ENCODE measurements at regions not wholly inside any gene's neighbourhood (a gene's known extent, or its start where the extent isn't known, plus 50 kb on each side); places are given as distances from the start of the nearest gene placed in this dataset.

DNA sequence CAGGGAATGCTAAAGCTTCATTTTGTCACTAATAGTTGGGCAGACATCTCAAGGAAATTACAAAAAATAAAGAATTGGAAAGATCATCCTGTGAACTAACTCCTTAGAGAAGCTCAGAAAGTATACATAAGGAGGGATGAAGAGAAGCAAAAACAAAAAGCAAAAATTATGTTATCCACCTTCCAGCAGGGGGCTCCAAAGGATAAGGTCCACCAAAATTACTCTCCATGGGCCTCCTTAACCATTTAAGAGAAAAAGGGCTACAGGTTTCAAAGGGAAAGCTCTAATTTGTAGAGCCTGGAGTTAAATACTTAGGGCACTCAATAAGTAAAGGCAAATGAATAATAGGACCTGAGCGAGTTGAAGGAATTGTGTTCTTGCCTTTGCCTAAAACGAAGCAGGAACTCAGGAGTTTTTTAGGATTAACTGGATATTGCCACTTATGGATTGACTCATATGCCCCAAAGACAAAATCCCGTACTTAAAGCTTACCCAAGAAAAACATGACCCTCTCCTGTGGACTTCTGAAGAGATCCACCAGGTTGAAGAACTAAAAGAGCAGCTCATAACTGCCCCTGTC, 1167.9 kb downstream of the DSC3 start:
- Histone ChIP-seq H3K27me3 (no peaks in the 10 kb centered on the region), H3K36me3 (no peaks in the 10 kb centered on the region), H3K4me3 (no peak overlapping the region), H3K27ac (no peak overlapping the region), H3K4me1 (ENCODE audit: low read depth) (no peaks in the 10 kb centered on the region), H3K9me3 (ENCODE audit: low read depth) (no peaks in the 10 kb centered on the region)
- peak; percentile 51 to 70 for DNase-seq (ENCODE audit: low read depth in 1 of 2, low spot score in 1 of 2)
- TF ChIP-seq CTCF (IDR thresholded peaks at IDR 0.05; ENCODE audit: low read depth, low read length), result peak; percentile 58

- H3K9me3 ChIP-seq (ENCODE audit: low read depth), result no peaks in the 10 kb centered on the region
- H3K27ac ChIP-seq, result no peak overlapping the region
- H3K4me3 ChIP-seq, result no peak overlapping the region
- no peaks in the 10 kb centered on the region for H3K36me3 ChIP-seq
- DNase-seq (ENCODE audit: low read depth in 1 of 2, low spot score in 1 of 2), result no peak
- H3K27me3 ChIP-seq, result no peaks in the 10 kb centered on the region
- no peaks in the 10 kb centered on the region for H3K4me1 ChIP-seq (ENCODE audit: low read depth)
- no peak for TF ChIP-seq CTCF (IDR thresholded peaks at IDR 0.05; ENCODE audit: low read depth, low read length)
These were observed 1169.3 kb downstream of the DSC3 start for GRCh38 chr18:29873211-29873610.

DNA sequence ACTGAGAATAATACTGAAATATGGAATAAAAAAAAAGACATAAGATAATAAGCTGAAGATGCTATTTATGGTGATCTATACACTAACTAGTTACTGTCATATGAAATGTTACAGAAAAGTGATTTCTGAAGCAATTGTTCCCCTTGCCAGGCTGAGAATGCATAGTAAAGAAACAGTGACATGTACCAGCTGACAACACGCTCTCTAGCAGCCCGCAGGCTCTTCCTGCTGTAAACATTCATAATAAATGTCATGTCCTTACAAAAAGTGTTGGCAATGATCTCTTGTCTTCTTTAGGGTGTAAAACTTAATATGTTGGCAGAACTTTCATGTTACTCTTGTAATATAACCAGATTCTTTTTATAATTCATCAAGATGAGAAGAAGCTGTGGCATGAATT, 1171.3 kb downstream of the DSC3 start:
- Histone ChIP-seq H3K9me3 (ENCODE audit: low read depth) (no peaks in the 10 kb centered on the region), H3K4me3 (no peak overlapping the region), H3K36me3 (no peaks in the 10 kb centered on the region), H3K4me1 (ENCODE audit: low read depth) (no peaks in the 10 kb centered on the region), H3K27me3 (no peaks in the 10 kb centered on the region), H3K27ac (no peak overlapping the region)
- no peak for TF ChIP-seq CTCF (IDR thresholded peaks at IDR 0.05; ENCODE audit: low read depth, low read length)
- no peak for DNase-seq (ENCODE audit: low read depth in 1 of 2, low spot score in 1 of 2)

DNA sequence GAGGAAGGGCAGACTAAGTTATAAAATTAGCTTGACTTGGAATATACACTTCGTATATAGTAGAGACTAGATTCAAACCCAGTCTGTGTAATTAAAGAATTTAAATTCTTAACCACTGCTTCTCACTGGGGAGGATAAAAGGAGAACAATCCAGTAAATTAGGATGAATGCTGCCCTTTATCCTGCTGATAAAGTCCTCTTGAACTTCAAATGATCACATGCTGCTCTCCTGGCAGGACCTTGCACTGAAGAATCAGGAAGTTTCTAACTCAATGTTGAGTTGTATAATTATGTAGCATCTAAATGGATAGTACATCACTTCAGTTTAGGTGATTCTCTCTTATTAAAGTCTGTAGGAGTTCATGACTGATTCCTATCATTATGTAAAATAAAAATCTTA, 1179.7 kb downstream of the DSC3 start:
- TF ChIP-seq CTCF (IDR thresholded peaks at IDR 0.05; ENCODE audit: low read depth, low read length), result no peak
- DNase-seq (ENCODE audit: low read depth in 1 of 2, low spot score in 1 of 2), result no peak
- Histone ChIP-seq H3K4me1 (ENCODE audit: low read depth) (no peaks in the 10 kb centered on the region), H3K36me3 (no peaks in the 10 kb centered on the region), H3K9me3 (ENCODE audit: low read depth) (no peaks in the 10 kb centered on the region), H3K27ac (no peak overlapping the region), H3K4me3 (no peak overlapping the region), H3K27me3 (no peaks in the 10 kb centered on the region)

GRCh38 chr18:29855637-29856036, 1186.9 kb downstream of the DSC3 start:
- Histone ChIP-seq H3K36me3 (no peaks in the 10 kb centered on the region), H3K4me1 (ENCODE audit: low read depth) (no peaks in the 10 kb centered on the region), H3K9me3 (ENCODE audit: low read depth) (no peaks in the 10 kb centered on the region), H3K4me3 (no peak overlapping the region), H3K27ac (no peak overlapping the region), H3K27me3 (no peaks in the 10 kb centered on the region)
- no peak for DNase-seq (ENCODE audit: low read depth in 1 of 2, low spot score in 1 of 2)
- TF ChIP-seq CTCF (IDR thresholded peaks at IDR 0.05; ENCODE audit: low read depth, low read length), result no peak

GRCh38 chr18:29853126-29853525, 1189.4 kb downstream of the DSC3 start:
- no peak for TF ChIP-seq CTCF (IDR thresholded peaks at IDR 0.05; ENCODE audit: low read depth, low read length)
- Histone ChIP-seq H3K27me3 (no peaks in the 10 kb centered on the region), H3K36me3 (no peaks in the 10 kb centered on the region), H3K9me3 (ENCODE audit: low read depth) (no peaks in the 10 kb centered on the region), H3K4me1 (ENCODE audit: low read depth) (no peaks in the 10 kb centered on the region), H3K4me3 (no peak overlapping the region), H3K27ac (no peak overlapping the region)
- DNase-seq (ENCODE audit: low read depth in 1 of 2, low spot score in 1 of 2), result no peak
